HepG2 (cell line): ENCODE measurements at regions not wholly inside any gene's neighbourhood (a gene's known extent, or its start where the extent isn't known, plus 50 kb on each side); places are given as distances from the start of the nearest gene placed in this dataset.

Experiments
- ATAC-seq: fragments of 200-7000 bp; cut with Tn5 transposase; 3 replicates; pipeline ENCODE4 v1.9.1; 2020; ENCODE audit warnings: mild to moderate bottlenecking, moderate library complexity
- BruUV-seq: library from RNA; stranded (reverse); fragments of 400-500 nt; replicated peaks from 2 replicates; lab custom pipeline; 2021; lab: Mats Ljungman, UMichigan
- CTCF ChIA-PET: fragments of 300-600 bp; formaldehyde crosslinking; extraction: SDS; loops from one replicate; lab custom pipeline; 2021; ENCODE audit warnings: low total read pairs, inconsistent platforms, low intra/inter-chr PET ratio; lab: Yijun Ruan, JAX
- POLR2A ChIA-PET: fragments of 350-600 bp; sonication (Branson Sonifier 250); formaldehyde crosslinking; loops from one replicate; lab custom pipeline; 2020; ENCODE audit warnings: antibody characterized with exemption, inconsistent platforms; lab: Yijun Ruan, JAX
- DNase-seq: peaks from one replicate; pipeline ENCODE4 v3.0.0-alpha.2; 2015; ENCODE audit warnings: low spot score
- FAIRE-seq: peaks from 3 replicates; lab custom pipeline; 2011; peaks lifted over from hg19 to GRCh38; lab: Jason Lieb, UNC
- H2AFZ ChIP-seq: one replicate; pipeline ENCODE4 v1.6.1; 2011; ENCODE audit warnings: low read length, inconsistent platforms
- H3K27ac ChIP-seq: fragments of 300-600 bp; 3 replicates; pipeline ENCODE4 v1.8.0; 2011; ENCODE audit warnings: mixed run types, mild to moderate bottlenecking, mixed read lengths, low read length, inconsistent platforms; ENCODE audit not compliant: insufficient read depth; ENCODE audit errors: extremely low read length
- H3K27me3 ChIP-seq, 2 experiments: fragments of 200-600 bp in 1 of 2; 2 replicates in 1 of 2; 3 replicates in 1 of 2; pipeline versions ENCODE4 v1.6.0 to v1.8.0; 2011; ENCODE audit warnings: low read length in 2 of 2, mild to moderate bottlenecking in 2 of 2, moderate library complexity in 2 of 2, inconsistent platforms in 1 of 2; ENCODE audit not compliant: insufficient read depth in 2 of 2, control insufficient read depth in 1 of 2
- H3K36me3 ChIP-seq, 2 experiments: fragments of 200-600 bp in 1 of 2; replicated peaks in 1 of 2; 2 replicates in 1 of 2; 3 replicates in 1 of 2; pipeline versions ENCODE4 v1.5.1 to v1.8.0; 2011; ENCODE audit warnings: low read length in 2 of 2, inconsistent platforms in 1 of 2; ENCODE audit not compliant: insufficient read depth in 2 of 2, control insufficient read depth in 1 of 2
- H3K4me1 ChIP-seq: 2 replicates; pipeline ENCODE4 v1.5.1; 2012; ENCODE audit warnings: low read length, inconsistent platforms; ENCODE audit not compliant: insufficient read depth
- H3K4me2 ChIP-seq: 2 replicates; pipeline ENCODE4 v1.6.0; 2011; ENCODE audit warnings: low read depth, low read length, inconsistent platforms
- H3K4me3 ChIP-seq, 3 experiments: fragments of 200-600 bp in 1 of 3; sonication (generic), shearing (Covaris generic) in 1 of 3; replicated peaks in 1 of 3; 2 replicates each; pipeline ENCODE4 v1.5.1; 2011 to 2016; ENCODE audit warnings: low read length in 3 of 3, inconsistent platforms in 2 of 3, low read depth in 2 of 3, mild to moderate bottlenecking in 2 of 3, control low read depth in 1 of 3, mixed read lengths in 1 of 3; ENCODE audit not compliant: insufficient read depth in 1 of 3
- H3K79me2 ChIP-seq: one replicate; pipeline ENCODE4 v1.6.1; 2011; ENCODE audit warnings: low read length, inconsistent platforms; ENCODE audit not compliant: insufficient read depth
- H3K9ac ChIP-seq: 2 replicates; pipeline ENCODE4 v1.6.0; 2011; ENCODE audit warnings: mild to moderate bottlenecking, low read depth, low read length, inconsistent platforms; ENCODE audit not compliant: insufficient read depth
- H3K9me3 ChIP-seq: 2 replicates; pipeline ENCODE4 v1.5.1; 2012; ENCODE audit warnings: mild to moderate bottlenecking, low read length
- H4K20me1 ChIP-seq: 2 replicates; pipeline ENCODE4 v1.6.0; 2011; ENCODE audit warnings: inconsistent platforms, mild to moderate bottlenecking, low read length, moderate library complexity; ENCODE audit not compliant: insufficient read depth
- CREB1 ChIP-seq, 2 experiments: fragments of 450-650 bp in 1 of 2; IDR thresholded peaks; 2 replicates each; pipeline ENCODE4 v1.6.1; 2016 to 2017; ENCODE audit warnings: control low read depth in 1 of 2, mild to moderate bottlenecking in 1 of 2, missing compliant biosample characterization in 1 of 2, missing genetic modification characterization in 1 of 2
- HOXA3 ChIP-seq: sonication (generic); formaldehyde crosslinking; IDR thresholded peaks from 2 replicates; pipeline ENCODE4 v1.5.0; 2020; ENCODE audit warnings: missing genetic modification reagents
- THRA ChIP-seq: sonication (generic); formaldehyde crosslinking; IDR thresholded peaks from 2 replicates; pipeline ENCODE4 v1.4.0; 2020; ENCODE audit warnings: missing genetic modification reagents, borderline replicate concordance
- ZKSCAN8 ChIP-seq: IDR thresholded peaks from 2 replicates; pipeline ENCODE4 v1.6.1; 2016; ENCODE audit warnings: borderline replicate concordance, missing genetic modification reagents, missing compliant biosample characterization
- ZNF512B ChIP-seq: sonication (generic); formaldehyde crosslinking; IDR thresholded peaks from 2 replicates; pipeline ENCODE4 v1.5.1; 2020; ENCODE audit warnings: missing genetic modification reagents, mild to moderate bottlenecking, borderline replicate concordance
- WGBS: methylation state at CpG from one replicate; pipeline ENCODE4 v1.1.6; 2017; ENCODE audit warnings: low lambda C conversion rate; 5-methylcytosine and 5-hydroxymethylcytosine counted together
- in situ Hi-C: cut with HindIII; loops from 2 replicates; pipeline ENCODE4 v1.10.0; 2017; ENCODE audit warnings: low pct_unique_long_range_greater_than_20kb; ENCODE audit not compliant: extremely low pct_ligation_motif_present
- intact Hi-C: fragments of 100-400 bp; cut with micrococcal nuclease; formaldehyde crosslinking; loops from one replicate; pipeline ENCODE4 v1.10.0; 2022; ENCODE audit not compliant: unreplicated experiment

GRCh38 chr1:5242850-5243249, 588.4 kb downstream of the AJAP1 start:
- Histone ChIP-seq H3K27ac (no peak overlapping the region), H3K36me3 (no peaks in the 10 kb centered on the region), H3K4me2 (no peak overlapping the region), H3K79me2 (no peaks in the 10 kb centered on the region), H4K20me1 (no peaks in the 10 kb centered on the region), H2AFZ (no peak overlapping the region), H3K9ac (no peak overlapping the region), H3K27me3 (peaks cover 0 to 4% of the 10 kb centered on the region in 2 experiments; a peak in 1 of 5 replicates), H3K4me3 (no peak overlapping the region), H3K9me3 (no peaks in the 10 kb centered on the region; the same call in 1 of the 2 replicates), H3K4me1 (no peaks in the 10 kb centered on the region)
- CTCF ChIA-PET, result no interaction called here
- FAIRE-seq, result no peak
- BruUV-seq, result no TSS peak
- no peak for ATAC-seq
- POLR2A ChIA-PET, result no interaction called here
- in situ Hi-C loops, result no loop called here
- no peak for DNase-seq
- 0% methylated on average over 3 of the region's 5 CpGs for WGBS
- intact Hi-C loops, result loop anchor here (10.0 kb wide), 1 partner anchor 1122 kb away; no protein-coding TSS in a partner anchor
- no peak for TF ChIP-seq THRA (CRISPR knock-in tag)
- TF ChIP-seq CREB1 (IDR thresholded peaks at IDR 0.05), result no peak
- TF ChIP-seq CREB1 (CRISPR knock-in tag; IDR thresholded peaks at IDR 0.05), result no peak
- TF ChIP-seq ZKSCAN8 (CRISPR knock-in tag), result no peak
- TF ChIP-seq HOXA3 (CRISPR knock-in tag), result no peak
- no peak for TF ChIP-seq ZNF512B (CRISPR knock-in tag)
